Mucosa of descending colon (tissue), 3 donors: ENCODE measurements at regions not wholly inside any gene's neighbourhood (a gene's known extent, or its start where the extent isn't known, plus 50 kb on each side); places are given as distances from the start of the nearest gene placed in this dataset.

Experiments used
- ATAC-seq: fragments of 200-7000 bp; cut with Tn5 transposase; one replicate; pipeline ENCODE4 v1.9.1; 2020; ENCODE audit warnings: mild to moderate bottlenecking, moderate library complexity
- DNase-seq, 3 donors: peaks; one replicate each; pipeline ENCODE4 v3.0.0-alpha.2; 2020
- H3K36me3 ChIP-seq: fragments of 200-600 bp; one replicate; pipeline ENCODE4 v1.8.0; 2021; ENCODE audit warnings: low read depth, mild to moderate bottlenecking
- H3K4me1 ChIP-seq: fragments of 200-600 bp; one replicate; pipeline ENCODE4 v1.8.0; 2021; ENCODE audit warnings: low read depth, mild to moderate bottlenecking
- H3K4me3 ChIP-seq: fragments of 200-600 bp; one replicate; pipeline ENCODE4 v1.8.0; 2021; ENCODE audit warnings: mild to moderate bottlenecking
- H3K9me3 ChIP-seq: fragments of 200-600 bp; one replicate; pipeline ENCODE4 v1.8.0; 2021; ENCODE audit warnings: mild to moderate bottlenecking
- CTCF ChIP-seq: fragments of 200-600 bp; IDR thresholded peaks from one replicate; pipeline ENCODE4 v1.8.0; 2022; ENCODE audit warnings: antibody characterized with exemption, mild to moderate bottlenecking
- intact Hi-C, 2 donors: fragments of 100-400 bp; cut with DNase I in 1 of 2; cut with micrococcal nuclease in 1 of 2; formaldehyde crosslinking; loops; one replicate each; pipeline versions ENCODE4 v1.11.0 to v1.11.1; 2022; cut with DNase I, micrococcal nuclease
- donor health status: DM: no; HTN: no; CAD: no; lungs with moderate emphysema.
- donor health status: DM: no; HTN: no; CAD: no.
- donor health status: DM: no; HTN: yes; CAD: no.

- Histone ChIP-seq H3K4me1 (no peaks in the 10 kb centered on the region), H3K4me3 (no peak overlapping the region), H3K9me3 (no peaks in the 10 kb centered on the region), H3K36me3 (no peaks in the 10 kb centered on the region)
- no peak for DNase-seq
- ATAC-seq: no peak
- TF ChIP-seq CTCF: no peak
- intact Hi-C loops: no loop called here
These were observed 68.8 kb upstream of the KCTD1 start for GRCh38 chr18:26617151-26617554.

GRCh38 chr18:26614374-26614773 lies 66.0 kb upstream of the KCTD1 start:
- Histone ChIP-seq H3K36me3 (no peaks in the 10 kb centered on the region), H3K9me3 (no peaks in the 10 kb centered on the region), H3K4me1 (no peaks in the 10 kb centered on the region), H3K4me3 (no peak overlapping the region)
- ATAC-seq: no peak
- TF ChIP-seq CTCF: no peak
- no peak for DNase-seq
- intact Hi-C loops: no loop called here
